OCI-M1 (cell line): ENCODE measurements at regions not wholly inside any gene's neighbourhood (a gene's known extent, or its start where the extent isn't known, plus 50 kb on each side); places are given as distances from the start of the nearest gene placed in this dataset.
"Not testable (repeated sequence)": the region's sequence is repeated elsewhere in the genome, so short reads cannot be mapped to it uniquely, and the experiment has no call there.

ENCODE experiments used
- DNase-seq: peaks from one replicate; lab custom pipeline; 2025; lab: John Stamatoyannopoulos, UW

GRCh38 chr4:85165808-85166207 lies 199.3 kb upstream of the WDFY3 start:
- DNase-seq = no peak

DNA sequence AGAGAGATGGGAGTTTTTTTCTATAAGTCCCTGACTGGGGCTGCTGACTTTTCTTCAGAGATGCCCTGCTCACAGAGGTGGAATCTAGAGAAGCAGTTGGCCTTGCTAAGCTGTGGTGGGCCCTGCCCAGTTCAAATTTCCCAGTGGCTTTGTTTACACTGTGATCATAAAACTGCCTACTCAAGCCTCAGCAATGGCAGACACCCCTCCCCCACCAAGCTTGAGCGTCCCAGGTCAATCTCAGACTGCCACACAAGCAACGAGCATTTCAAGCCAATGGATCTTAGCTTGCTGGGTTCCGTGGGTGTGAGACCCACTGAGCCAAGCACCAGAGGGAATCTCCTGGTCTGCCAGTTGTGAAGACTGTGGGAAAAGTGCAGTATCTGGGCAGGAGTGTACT lies 199.8 kb upstream of the WDFY3 start:
- no peak for DNase-seq

GRCh38 chr4:85168234-85168834 lies 201.8 kb upstream of the WDFY3 start:
- no peak for DNase-seq

- DNase-seq = no peak
Observed at GRCh38 chr4:85170241-85170640, 203.8 kb upstream of the WDFY3 start.

GRCh38 chr4:85175190-85175589 lies 208.7 kb upstream of the WDFY3 start:
- DNase-seq = no peak

DNA sequence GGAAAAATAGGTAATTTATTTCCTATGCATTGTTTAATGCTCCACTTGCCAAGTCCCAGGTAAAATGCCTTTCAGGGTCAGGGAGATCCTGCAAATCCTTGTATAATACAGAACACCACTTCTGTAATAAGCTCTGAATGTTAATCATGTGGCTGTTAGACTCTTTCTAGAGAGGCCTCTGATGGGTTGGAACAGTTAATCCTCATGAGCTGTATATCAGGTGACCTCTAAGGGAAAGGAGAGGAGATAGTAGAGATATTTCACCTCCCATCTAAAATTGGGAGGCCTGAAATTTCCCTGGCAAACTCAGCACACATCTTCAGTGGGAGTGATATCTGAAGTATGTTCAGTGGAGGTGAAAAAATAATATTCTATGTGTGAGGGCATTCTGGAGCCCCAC lies 210.6 kb upstream of the WDFY3 start:
- no peak for DNase-seq

DNA sequence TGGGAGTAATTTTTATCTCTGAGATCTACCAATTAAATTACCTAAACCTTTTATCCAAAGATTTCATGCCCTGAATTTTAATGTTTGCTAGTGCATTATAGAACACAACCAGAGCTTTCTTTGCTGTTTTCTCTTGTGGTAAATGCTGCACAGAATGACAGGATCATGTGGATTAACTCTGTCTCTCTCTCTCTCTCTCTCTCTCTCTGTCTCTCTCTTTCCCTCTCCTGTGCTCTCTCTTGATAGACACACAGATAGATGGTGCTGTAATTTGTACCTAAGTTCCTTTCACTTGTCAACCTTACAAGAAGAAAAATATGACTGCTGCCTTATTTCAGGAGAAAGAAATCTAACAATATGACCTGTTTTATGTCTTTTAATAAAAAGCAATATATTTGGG lies 211.2 kb upstream of the WDFY3 start:
- no peak for DNase-seq

GRCh38 chr4:85180533-85180932 lies 214.0 kb upstream of the WDFY3 start:
- peak; percentile 34 for DNase-seq

DNA sequence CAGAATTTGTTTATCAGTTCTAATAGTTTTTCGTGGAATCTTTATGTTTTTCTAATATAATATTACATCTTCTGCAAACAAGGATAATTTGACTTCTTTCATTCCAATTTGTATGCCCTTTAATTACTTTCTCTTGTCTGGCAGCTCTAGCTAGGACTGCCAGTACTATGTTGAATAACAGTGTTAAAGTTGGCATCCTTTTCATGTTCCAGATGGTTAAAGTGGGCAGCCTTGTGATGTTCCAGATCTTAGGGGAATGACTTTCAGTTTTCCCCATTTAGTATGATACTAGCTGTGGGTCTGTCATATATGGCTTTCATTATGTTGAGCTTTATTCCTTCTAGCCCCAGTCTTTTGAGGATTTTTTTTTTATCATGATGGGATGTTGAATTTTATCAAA lies 220.6 kb upstream of the WDFY3 start:
- no peak for DNase-seq

DNA sequence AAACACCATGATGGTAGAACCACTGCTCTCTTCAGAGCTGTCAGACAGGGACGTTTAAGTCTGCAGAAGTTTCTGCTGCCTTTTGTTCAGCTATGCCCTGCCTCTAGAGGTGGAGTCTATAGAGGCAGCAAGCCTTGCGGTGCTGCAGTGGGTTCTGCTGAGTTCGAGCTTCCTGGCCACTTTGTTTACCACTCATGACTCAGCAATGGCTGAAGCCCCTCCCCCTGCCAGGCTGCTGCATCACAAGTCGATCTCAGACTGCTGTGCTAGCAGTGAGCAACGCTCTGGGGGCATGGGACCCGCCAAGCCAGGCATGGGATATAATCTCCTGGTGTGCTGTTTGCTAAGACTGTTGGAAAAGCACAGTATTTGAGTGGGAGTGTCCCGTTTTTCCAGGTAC lies 229.5 kb upstream of the WDFY3 start:
- peak; percentile 77 for DNase-seq

- peak; percentile 14 for DNase-seq
Observed at GRCh38 chr4:85200106-85200505, 233.6 kb upstream of the WDFY3 start.

GRCh38 chr4:85209161-85209560 lies 242.7 kb upstream of the WDFY3 start:
- DNase-seq = no peak

DNA sequence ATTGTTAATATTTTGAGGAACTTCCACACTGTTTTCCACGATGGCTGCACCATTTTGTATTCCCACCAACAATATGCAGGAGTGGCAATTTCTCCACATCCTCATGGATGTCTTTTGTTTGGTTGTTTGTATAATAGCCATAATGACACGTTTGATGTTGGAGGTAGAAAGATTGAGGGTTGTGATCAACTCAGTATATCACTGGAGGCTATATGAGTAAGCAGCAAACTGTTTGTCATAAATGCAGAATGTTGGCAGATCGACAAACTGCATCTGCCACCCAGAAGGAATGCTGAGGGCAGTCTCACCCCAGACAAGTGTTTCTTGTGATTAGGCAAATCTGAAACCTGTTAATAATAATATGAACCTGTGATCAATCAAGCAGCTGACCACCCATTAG lies 243.9 kb upstream of the WDFY3 start:
- DNase-seq = no peak

GRCh38 chr4:85216571-85216970 lies 250.1 kb upstream of the WDFY3 start:
- not testable (repeated sequence) for DNase-seq

- no peak for DNase-seq
Observed at GRCh38 chr4:85218756-85219155, 252.3 kb upstream of the WDFY3 start.

DNA sequence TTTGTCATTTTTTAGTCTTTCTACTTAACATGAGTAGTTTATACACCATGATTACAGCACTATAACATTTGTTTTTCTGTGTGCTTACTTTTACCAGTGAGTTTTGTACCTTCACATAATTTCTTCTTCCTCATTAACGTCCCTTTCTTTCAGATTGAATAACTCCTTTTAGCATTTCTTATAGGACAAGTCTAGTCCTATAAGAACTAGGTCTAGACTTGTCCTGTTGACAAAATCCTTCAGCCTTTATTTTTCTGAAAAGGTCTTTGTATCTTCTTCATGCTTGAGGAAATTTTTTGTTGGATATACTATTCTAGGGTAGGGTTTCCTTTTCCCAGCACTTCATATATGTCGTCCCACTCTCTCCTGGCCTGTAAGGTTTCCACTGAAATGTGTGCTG lies 253.3 kb upstream of the ARHGAP24 start:
- DNase-seq = no peak

GRCh38 chr4:85222561-85222960 lies 252.4 kb upstream of the ARHGAP24 start:
- no peak for DNase-seq

DNA sequence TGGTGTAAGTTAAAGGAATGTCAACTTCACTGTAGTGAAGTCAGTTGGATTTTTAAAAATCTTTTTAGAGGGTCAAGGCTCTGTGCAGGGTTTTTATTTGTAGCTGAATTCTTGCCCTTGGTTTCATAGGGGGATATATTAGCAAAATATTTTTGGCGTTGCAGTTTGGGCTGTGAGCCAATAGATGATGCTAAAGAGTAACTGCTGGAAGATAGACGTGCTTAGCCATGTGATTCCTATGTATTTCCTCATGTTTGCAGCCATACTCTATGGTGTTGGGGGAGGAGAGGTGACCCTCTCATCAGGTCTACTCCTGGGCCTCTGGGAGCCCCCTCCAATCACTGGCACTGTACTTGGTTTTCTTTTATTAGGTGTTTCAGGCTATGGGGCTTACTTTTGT lies 246.7 kb upstream of the ARHGAP24 start:
- DNase-seq = peak; percentile 42

DNA sequence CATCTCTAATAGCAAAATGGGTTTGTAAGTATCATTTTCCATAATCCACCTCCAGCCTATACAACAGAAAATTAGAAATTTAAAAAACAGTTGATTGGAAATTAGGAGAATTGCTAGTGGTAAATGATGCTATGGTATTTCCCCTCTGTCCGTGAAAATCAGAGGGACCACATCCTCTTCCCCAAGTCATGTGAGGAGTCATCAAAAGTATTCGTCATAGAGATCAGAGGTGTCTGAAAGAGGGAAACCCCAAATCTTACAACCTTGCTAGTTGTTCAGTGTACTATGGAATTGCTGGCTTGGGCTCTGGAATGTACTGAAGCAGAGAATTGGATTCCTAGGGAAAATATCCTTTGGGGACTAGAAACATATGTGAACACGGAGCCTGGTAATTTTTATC lies 241.4 kb upstream of the ARHGAP24 start:
- DNase-seq = no peak

DNA sequence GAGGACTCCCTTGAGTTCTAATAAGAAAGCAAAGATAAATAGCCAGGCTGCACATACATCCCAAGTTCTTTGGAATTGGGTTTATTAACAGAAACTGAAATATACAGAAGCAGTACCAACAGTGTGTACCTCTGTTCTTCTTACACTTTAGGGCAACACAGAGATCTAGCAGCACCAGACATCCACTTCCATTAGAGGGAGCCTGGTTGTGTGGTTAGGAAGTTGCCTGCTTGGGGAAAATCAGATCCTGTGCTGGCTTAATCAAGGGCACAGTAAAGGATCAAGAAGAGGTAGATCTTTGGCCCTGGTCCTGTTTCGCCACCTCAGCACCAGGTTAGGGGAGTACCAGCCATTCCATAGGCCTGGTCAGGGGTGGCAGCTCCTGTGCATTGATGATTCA lies 231.1 kb upstream of the ARHGAP24 start:
- DNase-seq = peak; percentile 8

GRCh38 chr4:85244638-85245037 lies 230.3 kb upstream of the ARHGAP24 start:
- DNase-seq = no peak

DNA sequence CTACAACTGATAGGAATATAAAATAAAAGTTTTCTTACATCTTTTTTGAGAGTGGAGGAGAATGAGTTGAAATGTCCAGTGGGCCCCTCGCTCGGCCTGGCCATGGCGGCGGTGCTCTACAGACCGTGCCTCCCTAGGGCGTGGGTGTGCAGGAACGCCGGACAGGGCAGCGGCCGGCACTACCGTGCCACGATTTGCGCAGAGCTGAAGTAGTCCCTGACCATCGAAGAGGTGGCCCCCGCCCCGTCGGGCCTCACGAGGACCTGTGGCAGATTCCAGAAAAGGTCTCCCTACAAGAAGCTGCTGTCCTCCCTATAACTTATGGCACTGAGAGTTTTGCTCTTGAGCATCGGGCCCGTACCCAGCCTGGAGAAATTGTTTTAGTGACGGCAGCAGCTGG lies 228.9 kb upstream of the ARHGAP24 start:
- DNase-seq = no peak

DNA sequence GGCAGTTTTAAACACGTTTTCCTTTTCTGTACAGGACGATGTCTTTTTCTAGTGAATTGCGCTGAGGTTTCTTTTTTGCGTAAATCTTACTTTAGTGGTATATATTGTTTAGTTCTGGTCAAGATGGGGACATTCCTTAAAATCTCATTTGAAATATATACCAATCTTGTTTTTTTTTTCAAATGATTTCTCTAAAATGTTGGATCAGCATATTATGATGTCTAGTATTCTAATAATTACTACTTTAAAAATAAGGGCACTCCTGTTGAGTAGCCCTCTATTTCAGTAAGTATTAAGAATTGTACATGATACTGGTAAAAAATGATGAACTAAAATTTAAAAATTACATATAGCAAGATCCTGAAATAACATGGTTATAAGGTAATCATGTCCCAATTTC lies 224.1 kb upstream of the ARHGAP24 start:
- no peak for DNase-seq

DNA sequence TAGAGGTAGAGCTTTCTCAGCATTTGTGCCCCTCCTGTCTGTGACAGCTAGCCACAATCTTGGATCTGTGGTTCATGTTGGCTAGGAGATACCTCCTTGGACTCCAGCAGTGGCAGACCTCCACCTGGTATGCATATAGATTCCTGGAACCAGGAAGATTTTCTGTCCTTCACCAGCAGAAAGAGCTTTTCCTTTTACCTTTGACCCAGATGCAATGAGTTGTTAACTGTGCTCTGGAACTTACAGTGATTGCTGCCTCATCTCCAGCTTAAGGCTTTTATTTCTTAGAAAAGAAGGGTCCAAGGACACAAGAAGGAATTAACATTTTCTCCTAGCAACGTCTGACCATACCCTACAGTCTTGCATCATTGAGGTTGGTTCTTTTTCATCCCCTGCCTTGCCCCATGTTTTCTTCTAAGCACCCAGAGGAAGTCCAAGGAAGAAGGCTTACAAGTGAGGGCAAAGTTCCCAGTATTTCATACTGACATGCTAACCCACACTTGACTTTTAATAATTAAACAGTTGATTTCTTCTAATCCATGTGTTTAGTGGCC lies 217.1 kb upstream of the ARHGAP24 start:
- DNase-seq = no peak
